ENCODE measurements at regions not wholly inside any gene's neighbourhood (a gene's known extent, or its start where the extent isn't known, plus 50 kb on each side); places are given as distances from the start of the nearest gene placed in this dataset.
A peak's percentile ranks its signal among the peaks of the same experiment; 100 is the strongest.
"Not testable (repeated sequence)": the region's sequence is repeated elsewhere in the genome, so short reads cannot be mapped to it uniquely, and the experiment has no call there.

GRCh38 chrX:134045372-134045771 is 60.0 kb upstream of the GPC3 start:
- DNase-seq (ENCODE audit: low read depth in 2 of 2): not testable (repeated sequence)

GRCh38 chrX:134067107-134067506 is 81.7 kb upstream of the GPC3 start:
- not testable (repeated sequence) for DNase-seq (ENCODE audit: low read depth in 2 of 2)

GRCh38 chrX:134071899-134072298 is 86.5 kb upstream of the GPC3 start:
- not testable (repeated sequence) for DNase-seq (ENCODE audit: low read depth in 2 of 2)

- DNase-seq (ENCODE audit: low read depth in 2 of 2): no peak
Measured at GRCh38 chrX:134073341-134073740, 87.9 kb upstream of the GPC3 start.

GRCh38 chrX:134074151-134074550 is 88.8 kb upstream of the GPC3 start:
- DNase-seq (ENCODE audit: low read depth in 2 of 2): no peak

GRCh38 chrX:134075894-134076718 is 90.7 kb upstream of the GPC3 start:
- DNase-seq (ENCODE audit: low read depth in 2 of 2): no peak

GRCh38 chrX:134095366-134095765 is 110.0 kb upstream of the GPC3 start:
- no peak for DNase-seq (ENCODE audit: low read depth in 2 of 2)

- no peak for DNase-seq (ENCODE audit: low read depth in 2 of 2)
Measured at GRCh38 chrX:134101636-134102035, 116.2 kb upstream of the GPC3 start.

- DNase-seq (ENCODE audit: low read depth in 2 of 2): no peak
Measured at GRCh38 chrX:134115270-134115669, 121.7 kb upstream of the CCDC160 start.

- no peak for DNase-seq (ENCODE audit: low read depth in 2 of 2)
Measured at GRCh38 chrX:134137341-134137740, 99.6 kb upstream of the CCDC160 start.

GRCh38 chrX:134139090-134139489 is 97.9 kb upstream of the CCDC160 start:
- no peak for DNase-seq (ENCODE audit: low read depth in 2 of 2)

GRCh38 chrX:134144231-134144630 is 92.8 kb upstream of the CCDC160 start:
- no peak for DNase-seq (ENCODE audit: low read depth in 2 of 2)

GRCh38 chrX:134146493-134146892 is 90.5 kb upstream of the CCDC160 start:
- no peak for DNase-seq (ENCODE audit: low read depth in 2 of 2)

- DNase-seq (ENCODE audit: low read depth in 2 of 2): no peak
Measured at GRCh38 chrX:134148172-134148692, 88.8 kb upstream of the CCDC160 start.

GRCh38 chrX:134158821-134159512 is 78.0 kb upstream of the CCDC160 start:
- peak in 1 of 2 donors; percentile 36 for DNase-seq (ENCODE audit: low read depth in 2 of 2)

- no peak for DNase-seq (ENCODE audit: low read depth in 2 of 2)
Measured at GRCh38 chrX:134161162-134161561, 75.8 kb upstream of the CCDC160 start.

GRCh38 chrX:134162032-134162431 is 75.0 kb upstream of the CCDC160 start:
- DNase-seq (ENCODE audit: low read depth in 2 of 2): no peak

GRCh38 chrX:134163836-134164235 is 73.1 kb upstream of the CCDC160 start:
- no peak for DNase-seq (ENCODE audit: low read depth in 2 of 2)

GRCh38 chrX:134167591-134168203 is 69.3 kb upstream of the CCDC160 start:
- no peak for DNase-seq (ENCODE audit: low read depth in 2 of 2)

- peak in 1 of 2 donors; percentile 30 for DNase-seq (ENCODE audit: low read depth in 2 of 2)
Measured at GRCh38 chrX:134171661-134172587, 65.1 kb upstream of the CCDC160 start.

GRCh38 chrX:134172588-134173259 is 64.3 kb upstream of the CCDC160 start:
- no peak for DNase-seq (ENCODE audit: low read depth in 2 of 2)
